ENCODE measurements at regions not wholly inside any gene's neighbourhood (a gene's known extent, or its start where the extent isn't known, plus 50 kb on each side); places are given as distances from the start of the nearest gene placed in this dataset.
"Not testable (repeated sequence)": the region's sequence is repeated elsewhere in the genome, so short reads cannot be mapped to it uniquely, and the experiment has no call there.

GRCh38 chr6:11942185-11942864, 69.8 kb upstream of the HIVEP1 start:
- intact Hi-C loops (cut with DNase I): no loop called here
- no peaks in the 10 kb centered on the region for H3K9me3 ChIP-seq
- ATAC-seq (no peak), DNase-seq (no peak)
- no peaks in the 10 kb centered on the region for H3K4me1 ChIP-seq
- no peak overlapping the region for H3K27ac ChIP-seq
- H3K27me3 ChIP-seq (ENCODE audit: low read depth): no peaks in the 10 kb centered on the region
- H3K4me3 ChIP-seq: no peak overlapping the region
- no peaks in the 10 kb centered on the region for H3K36me3 ChIP-seq
- no peak for TF ChIP-seq CTCF (IDR thresholded peaks at IDR 0.05)

GRCh38 chr6:11940532-11941166, 71.5 kb upstream of the HIVEP1 start:
- H3K36me3 ChIP-seq; DNase-seq; ATAC-seq; H3K27ac ChIP-seq; H3K9me3 ChIP-seq; intact Hi-C loops (cut with DNase I); H3K4me1 ChIP-seq; H3K27me3 ChIP-seq (ENCODE audit: low read depth); H3K4me3 ChIP-seq: not testable (repeated sequence)

- Histone ChIP-seq H3K4me1 (no peaks in the 10 kb centered on the region), H3K36me3 (no peaks in the 10 kb centered on the region), H3K27me3 (ENCODE audit: low read depth) (no peaks in the 10 kb centered on the region), H3K9me3 (no peaks in the 10 kb centered on the region), H3K27ac (no peak overlapping the region), H3K4me3 (no peak overlapping the region)
- ATAC-seq (peak in 1 of 2 donors; percentile 44), DNase-seq (no peak)
- intact Hi-C loops (cut with DNase I): no loop called here
- TF ChIP-seq CTCF (IDR thresholded peaks at IDR 0.05): no peak
Observed at GRCh38 chr6:11938285-11938890, 73.7 kb upstream of the HIVEP1 start.

- ATAC-seq (no peak), DNase-seq (no peak)
- H3K36me3 ChIP-seq: no peaks in the 10 kb centered on the region
- H3K4me1 ChIP-seq: no peaks in the 10 kb centered on the region
- H3K27me3 ChIP-seq (ENCODE audit: low read depth): no peaks in the 10 kb centered on the region
- intact Hi-C loops (cut with DNase I): no loop called here
- TF ChIP-seq CTCF (IDR thresholded peaks at IDR 0.05): no peak
- H3K27ac ChIP-seq: no peak overlapping the region
- no peak overlapping the region for H3K4me3 ChIP-seq
- H3K9me3 ChIP-seq: no peaks in the 10 kb centered on the region
Observed at GRCh38 chr6:11934638-11935037, 77.5 kb upstream of the HIVEP1 start.

- intact Hi-C loops (cut with DNase I); DNase-seq; ATAC-seq: not testable (repeated sequence)
Observed at GRCh38 chr6:11932892-11933291, 79.2 kb upstream of the HIVEP1 start.

GRCh38 chr6:11931296-11932035, 80.6 kb upstream of the HIVEP1 start:
- Histone ChIP-seq H3K27ac (no peak overlapping the region), H3K4me3 (no peak overlapping the region), H3K9me3 (no peaks in the 10 kb centered on the region), H3K27me3 (ENCODE audit: low read depth) (no peaks in the 10 kb centered on the region), H3K36me3 (no peaks in the 10 kb centered on the region), H3K4me1 (no peaks in the 10 kb centered on the region)
- intact Hi-C loops (cut with DNase I): no loop called here
- ATAC-seq: no peak
- no peak for DNase-seq
- no peak for TF ChIP-seq CTCF (IDR thresholded peaks at IDR 0.05)

More at GRCh38 chr6:11932892-11933291, 79.2 kb upstream of the HIVEP1 start:
- not testable (repeated sequence) for H3K27me3 ChIP-seq (ENCODE audit: low read depth); H3K27ac ChIP-seq; H3K4me1 ChIP-seq; H3K36me3 ChIP-seq; H3K9me3 ChIP-seq; H3K4me3 ChIP-seq

- intact Hi-C loops (cut with DNase I); ATAC-seq; H3K27ac ChIP-seq; H3K4me3 ChIP-seq; H3K36me3 ChIP-seq; H3K4me1 ChIP-seq; H3K27me3 ChIP-seq (ENCODE audit: low read depth); DNase-seq; H3K9me3 ChIP-seq: not testable (repeated sequence)
Observed at GRCh38 chr6:11930834-11931233, 81.3 kb upstream of the HIVEP1 start.
